ENCODE measurements at regions not wholly inside any gene's neighbourhood (a gene's known extent, or its start where the extent isn't known, plus 50 kb on each side); places are given as distances from the start of the nearest gene placed in this dataset.

DNA sequence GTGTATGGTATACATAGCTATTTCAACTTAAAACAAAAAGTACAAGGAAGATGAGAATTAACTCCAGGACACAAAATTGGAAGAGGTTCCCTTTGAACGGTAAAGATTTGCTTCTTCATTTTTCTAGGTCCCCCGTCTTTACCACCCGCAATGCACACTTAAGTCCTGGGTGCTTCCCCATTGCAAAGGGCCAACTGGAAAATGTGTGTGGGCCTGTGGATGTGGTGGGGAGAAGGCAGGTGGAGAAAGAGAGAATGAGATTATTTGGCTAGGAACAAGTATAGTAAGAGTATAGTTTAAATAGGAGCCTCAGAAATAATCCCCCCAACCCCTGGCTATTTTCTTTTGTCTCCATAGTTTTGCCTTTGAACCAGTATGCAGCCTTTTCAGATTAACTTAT, 115.4 kb downstream of the HLX start:
- Histone ChIP-seq H3K4me3 (ENCODE audit: low read length in 2 of 2) (no peak overlapping the region), H3K27ac (ENCODE audit: low read depth in 1 of 2, low read length in 1 of 2) (no peak overlapping the region), H3K9me3 (ENCODE audit: control insufficient read depth in 2 of 2, insufficient read depth in 1 of 2, low read length in 1 of 2) (no peaks in the 10 kb centered on the region), H3K4me1 (ENCODE audit: control insufficient read depth in 2 of 2, insufficient read depth in 2 of 2, low read length in 2 of 2) (no peaks in the 10 kb centered on the region), H3K36me3 (ENCODE audit: control insufficient read depth in 2 of 2, insufficient read depth in 2 of 2, low read length in 1 of 2) (no peaks in the 10 kb centered on the region), H3K27me3 (ENCODE audit: control insufficient read depth in 2 of 2, insufficient read depth in 1 of 2, low read length in 1 of 2) (no peaks in the 10 kb centered on the region)
- no peak for DNase-seq (ENCODE audit: low read depth in 6 of 9, low spot score in 9 of 9)
- WGBS, result 96% methylated on average over 3 of the region's 3 CpGs

DNA sequence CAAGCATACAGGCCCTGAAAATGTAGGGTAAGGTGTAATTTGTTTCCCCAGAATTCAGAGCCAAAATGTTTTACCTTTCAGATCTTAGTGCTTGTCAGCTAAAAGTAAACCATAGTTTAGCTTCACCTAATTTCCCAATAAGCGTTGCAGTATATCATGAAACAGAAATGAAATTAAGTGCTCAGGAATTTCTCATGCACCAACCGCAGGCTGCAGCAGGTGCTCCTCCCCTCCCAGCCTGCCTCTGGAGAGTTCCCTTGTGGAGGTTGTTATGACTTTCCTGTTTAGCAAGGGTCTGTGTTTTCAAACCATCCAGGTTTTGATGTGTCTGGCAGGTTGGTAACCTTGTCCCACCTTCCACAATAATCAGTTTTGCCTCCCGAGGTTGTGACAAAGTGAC, 118.5 kb downstream of the HLX start:
- H3K27ac ChIP-seq (ENCODE audit: low read depth in 1 of 2, low read length in 1 of 2), result no peak overlapping the region
- H3K4me3 ChIP-seq (ENCODE audit: low read length in 2 of 2), result no peak overlapping the region
- DNase-seq (ENCODE audit: low read depth in 6 of 9, low spot score in 9 of 9), result no peak
- WGBS, result 95% methylated on average over 3 of the region's 3 CpGs
- H3K4me1 ChIP-seq (ENCODE audit: control insufficient read depth in 2 of 2, insufficient read depth in 2 of 2, low read length in 2 of 2), result no peaks in the 10 kb centered on the region
- H3K36me3 ChIP-seq (ENCODE audit: control insufficient read depth in 2 of 2, insufficient read depth in 2 of 2, low read length in 1 of 2), result no peaks in the 10 kb centered on the region
- no peaks in the 10 kb centered on the region for H3K9me3 ChIP-seq (ENCODE audit: control insufficient read depth in 2 of 2, insufficient read depth in 1 of 2, low read length in 1 of 2)
- H3K27me3 ChIP-seq (ENCODE audit: control insufficient read depth in 2 of 2, insufficient read depth in 1 of 2, low read length in 1 of 2), result no peaks in the 10 kb centered on the region

DNA sequence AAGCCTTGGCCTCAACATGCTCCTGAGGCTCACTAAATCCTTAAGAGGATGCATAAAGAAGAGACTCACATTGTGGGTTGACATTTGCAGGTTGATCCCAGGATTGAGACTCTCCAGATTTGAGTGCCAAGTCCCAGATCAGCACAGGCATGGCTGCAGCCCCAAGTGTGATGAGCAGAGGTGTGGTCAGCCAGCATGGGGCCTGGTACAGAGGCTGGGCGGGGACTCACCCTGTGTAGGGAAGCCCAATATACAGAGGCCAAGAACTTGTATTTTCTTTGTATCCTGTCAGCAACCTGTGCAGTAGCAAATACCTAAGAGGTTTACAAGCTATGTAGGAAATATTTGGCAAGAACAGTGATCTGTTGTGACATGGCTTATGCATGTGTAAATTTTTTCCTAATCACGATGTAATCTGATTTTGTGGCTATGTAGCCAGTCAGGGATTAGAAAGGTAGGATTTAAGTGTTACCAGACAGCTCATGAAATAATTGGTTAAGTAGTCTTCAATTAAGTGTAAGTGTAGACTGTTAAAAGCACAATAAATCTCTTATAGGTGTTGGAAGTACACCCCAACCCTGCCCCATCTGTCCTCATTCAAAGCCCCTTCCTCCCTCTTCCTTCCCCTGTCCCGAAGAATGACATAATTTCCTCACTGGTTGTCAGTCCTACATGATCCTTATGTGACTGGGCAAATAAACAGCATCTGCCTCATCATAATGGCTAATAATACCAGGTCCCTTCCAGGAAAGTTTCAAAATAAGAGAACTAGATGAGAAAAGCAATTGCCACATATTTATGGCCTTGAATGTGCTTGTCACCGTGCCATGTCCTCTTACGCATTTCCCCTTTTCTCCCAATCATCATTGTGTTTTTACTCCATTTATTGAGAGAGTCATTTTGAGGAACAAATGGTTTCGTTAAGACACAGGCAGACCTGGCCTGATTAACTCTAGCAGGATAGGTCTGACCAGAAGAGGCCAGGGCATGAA, 120.9 kb downstream of the HLX start:
- no peaks in the 10 kb centered on the region for H3K4me1 ChIP-seq (ENCODE audit: control insufficient read depth in 2 of 2, insufficient read depth in 2 of 2, low read length in 2 of 2)
- no peaks in the 10 kb centered on the region for H3K9me3 ChIP-seq (ENCODE audit: control insufficient read depth in 2 of 2, insufficient read depth in 1 of 2, low read length in 1 of 2)
- no peak overlapping the region for H3K27ac ChIP-seq (ENCODE audit: low read depth in 1 of 2, low read length in 1 of 2)
- H3K36me3 ChIP-seq (ENCODE audit: control insufficient read depth in 2 of 2, insufficient read depth in 2 of 2, low read length in 1 of 2), result no peaks in the 10 kb centered on the region
- 66% methylated on average over 6 of the region's 6 CpGs for WGBS
- no peak overlapping the region for H3K4me3 ChIP-seq (ENCODE audit: low read length in 2 of 2)
- H3K27me3 ChIP-seq (ENCODE audit: control insufficient read depth in 2 of 2, insufficient read depth in 1 of 2, low read length in 1 of 2), result no peaks in the 10 kb centered on the region
- DNase-seq (ENCODE audit: low read depth in 6 of 9, low spot score in 9 of 9), result peak in 1 of 9 donors; percentile 18

DNA sequence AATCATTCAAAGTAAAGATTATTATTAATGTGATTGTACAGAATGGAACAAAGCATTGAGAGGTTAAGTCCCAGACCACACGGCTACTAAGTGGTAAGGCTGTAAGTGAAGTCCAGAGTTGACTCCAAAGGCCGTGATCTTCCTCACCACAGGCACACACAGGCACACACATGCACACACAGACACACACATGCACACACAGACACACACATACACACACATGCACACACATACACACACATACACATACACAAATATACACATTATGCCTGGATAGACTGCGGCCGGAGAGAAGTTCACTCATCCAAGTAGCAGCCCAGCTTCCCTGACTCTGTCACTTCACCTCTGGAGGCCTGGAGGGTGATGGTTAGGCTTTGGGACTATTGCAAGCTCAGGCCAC, 121.9 kb downstream of the HLX start:
- Histone ChIP-seq H3K27me3 (ENCODE audit: control insufficient read depth in 2 of 2, insufficient read depth in 1 of 2, low read length in 1 of 2) (no peaks in the 10 kb centered on the region), H3K36me3 (ENCODE audit: control insufficient read depth in 2 of 2, insufficient read depth in 2 of 2, low read length in 1 of 2) (no peaks in the 10 kb centered on the region), H3K27ac (ENCODE audit: low read depth in 1 of 2, low read length in 1 of 2) (no peak overlapping the region), H3K4me3 (ENCODE audit: low read length in 2 of 2) (no peak overlapping the region), H3K9me3 (ENCODE audit: control insufficient read depth in 2 of 2, insufficient read depth in 1 of 2, low read length in 1 of 2) (no peaks in the 10 kb centered on the region), H3K4me1 (ENCODE audit: control insufficient read depth in 2 of 2, insufficient read depth in 2 of 2, low read length in 2 of 2) (no peaks in the 10 kb centered on the region)
- no peak for DNase-seq (ENCODE audit: low read depth in 6 of 9, low spot score in 9 of 9)
- 97% methylated on average over 4 of the region's 4 CpGs for WGBS

DNA sequence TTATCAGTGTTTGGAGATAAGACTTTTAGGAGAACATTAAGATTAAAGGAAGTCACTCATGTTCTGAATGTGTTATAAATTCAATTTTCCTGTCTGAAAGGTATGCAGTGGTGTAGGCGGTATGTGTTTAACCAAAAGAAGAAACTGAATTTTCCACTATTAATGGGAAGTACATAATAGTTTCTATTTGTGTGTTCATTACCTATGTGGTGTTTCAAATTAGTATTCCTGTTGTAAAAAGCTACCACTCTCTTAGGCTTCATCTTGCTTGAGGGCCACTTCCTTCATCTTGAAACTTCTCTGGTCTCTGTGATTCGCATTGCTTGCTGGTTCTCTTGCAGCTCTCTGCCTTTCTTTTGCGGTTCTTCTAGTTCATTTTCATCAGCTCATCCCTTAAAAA, 123.4 kb downstream of the HLX start:
- 97% methylated on average over 3 of the region's 3 CpGs for WGBS
- no peaks in the 10 kb centered on the region for H3K4me1 ChIP-seq (ENCODE audit: control insufficient read depth in 2 of 2, insufficient read depth in 2 of 2, low read length in 2 of 2)

GRCh38 chr1:221011145-221011544, 131.9 kb downstream of the HLX start:
- H3K36me3 ChIP-seq (ENCODE audit: control insufficient read depth in 2 of 2, insufficient read depth in 2 of 2, low read length in 1 of 2), result no peaks in the 10 kb centered on the region
- no peaks in the 10 kb centered on the region for H3K27me3 ChIP-seq (ENCODE audit: control insufficient read depth in 2 of 2, insufficient read depth in 1 of 2, low read length in 1 of 2)
- no peaks in the 10 kb centered on the region for H3K9me3 ChIP-seq (ENCODE audit: control insufficient read depth in 2 of 2, insufficient read depth in 1 of 2, low read length in 1 of 2)
- no peaks in the 10 kb centered on the region for H3K4me1 ChIP-seq (ENCODE audit: control insufficient read depth in 2 of 2, insufficient read depth in 2 of 2, low read length in 2 of 2)
- H3K4me3 ChIP-seq (ENCODE audit: low read length in 2 of 2), result no peak overlapping the region
- 95% methylated on average over 1 of the region's 1 CpG for WGBS
- DNase-seq (ENCODE audit: low read depth in 6 of 9, low spot score in 9 of 9), result no peak
- H3K27ac ChIP-seq (ENCODE audit: low read depth in 1 of 2, low read length in 1 of 2), result no peak overlapping the region

More for the DNA sequence above, 123.4 kb downstream of the HLX start:
- H3K27me3 ChIP-seq (ENCODE audit: control insufficient read depth in 2 of 2, insufficient read depth in 1 of 2, low read length in 1 of 2), result no peaks in the 10 kb centered on the region
- H3K36me3 ChIP-seq (ENCODE audit: control insufficient read depth in 2 of 2, insufficient read depth in 2 of 2, low read length in 1 of 2), result no peaks in the 10 kb centered on the region
- H3K27ac ChIP-seq (ENCODE audit: low read depth in 1 of 2, low read length in 1 of 2), result no peak overlapping the region
- no peaks in the 10 kb centered on the region for H3K9me3 ChIP-seq (ENCODE audit: control insufficient read depth in 2 of 2, insufficient read depth in 1 of 2, low read length in 1 of 2)
- no peak for DNase-seq (ENCODE audit: low read depth in 6 of 9, low spot score in 9 of 9)
- H3K4me3 ChIP-seq (ENCODE audit: low read length in 2 of 2), result no peak overlapping the region

- 97% methylated on average over 5 of the region's 5 CpGs for WGBS
- no peak for DNase-seq (ENCODE audit: low read depth in 6 of 9, low spot score in 9 of 9)
- no peaks in the 10 kb centered on the region for H3K36me3 ChIP-seq (ENCODE audit: control insufficient read depth in 2 of 2, insufficient read depth in 2 of 2, low read length in 1 of 2)
Observed at GRCh38 chr1:221012120-221012519, 132.9 kb downstream of the HLX start.

GRCh38 chr1:221013691-221014660, 134.7 kb downstream of the HLX start:
- no peaks in the 10 kb centered on the region for H3K27me3 ChIP-seq (ENCODE audit: control insufficient read depth in 2 of 2, insufficient read depth in 1 of 2, low read length in 1 of 2)
- 95% methylated on average over 3 of the region's 3 CpGs for WGBS
- H3K36me3 ChIP-seq (ENCODE audit: control insufficient read depth in 2 of 2, insufficient read depth in 2 of 2, low read length in 1 of 2), result no peaks in the 10 kb centered on the region
- no peak overlapping the region for H3K27ac ChIP-seq (ENCODE audit: low read depth in 1 of 2, low read length in 1 of 2)
- DNase-seq (ENCODE audit: low read depth in 6 of 9, low spot score in 9 of 9), result no peak
- H3K4me3 ChIP-seq (ENCODE audit: low read length in 2 of 2), result no peak overlapping the region
- no peaks in the 10 kb centered on the region for H3K4me1 ChIP-seq (ENCODE audit: control insufficient read depth in 2 of 2, insufficient read depth in 2 of 2, low read length in 2 of 2)
- no peaks in the 10 kb centered on the region for H3K9me3 ChIP-seq (ENCODE audit: control insufficient read depth in 2 of 2, insufficient read depth in 1 of 2, low read length in 1 of 2)

More at GRCh38 chr1:221012120-221012519, 132.9 kb downstream of the HLX start:
- Histone ChIP-seq H3K4me1 (ENCODE audit: control insufficient read depth in 2 of 2, insufficient read depth in 2 of 2, low read length in 2 of 2) (no peaks in the 10 kb centered on the region), H3K27ac (ENCODE audit: low read depth in 1 of 2, low read length in 1 of 2) (no peak overlapping the region), H3K27me3 (ENCODE audit: control insufficient read depth in 2 of 2, insufficient read depth in 1 of 2, low read length in 1 of 2) (no peaks in the 10 kb centered on the region), H3K4me3 (ENCODE audit: low read length in 2 of 2) (no peak overlapping the region), H3K9me3 (ENCODE audit: control insufficient read depth in 2 of 2, insufficient read depth in 1 of 2, low read length in 1 of 2) (no peaks in the 10 kb centered on the region)
